LNCAP (cell line): ENCODE measurements at regions not wholly inside any gene's neighbourhood (a gene's known extent, or its start where the extent isn't known, plus 50 kb on each side); places are given as distances from the start of the nearest gene placed in this dataset.

Experiments used
- TF ChIP-seq, protein P1 (sequence below): fragments of 450-650 bp; IDR thresholded peaks from 2 replicates; pipeline ENCODE4 v1.5.1; 2017; ENCODE audit warnings: mild to moderate bottlenecking

DNA sequence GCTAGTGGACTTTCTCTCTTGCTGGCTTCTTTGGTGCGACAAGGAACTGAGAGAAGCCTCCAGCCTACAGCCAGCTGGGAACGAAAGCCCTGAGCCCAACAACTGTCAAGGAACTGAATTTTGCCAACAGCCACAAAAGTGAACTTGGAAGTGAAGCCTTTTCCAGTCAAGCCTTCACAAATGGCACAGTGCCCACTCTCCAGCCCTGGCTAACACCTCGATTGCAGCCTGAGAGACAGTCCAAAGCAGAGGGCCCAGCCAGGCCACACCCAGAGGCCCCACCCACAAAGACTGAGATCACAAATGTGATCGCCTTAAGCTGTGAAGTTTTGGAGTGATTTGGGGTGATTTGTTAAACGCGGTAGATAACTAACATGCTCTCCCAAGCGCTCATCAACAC, 244.6 kb upstream of the SDK2 start:
- TF ChIP-seq, protein P1, sequence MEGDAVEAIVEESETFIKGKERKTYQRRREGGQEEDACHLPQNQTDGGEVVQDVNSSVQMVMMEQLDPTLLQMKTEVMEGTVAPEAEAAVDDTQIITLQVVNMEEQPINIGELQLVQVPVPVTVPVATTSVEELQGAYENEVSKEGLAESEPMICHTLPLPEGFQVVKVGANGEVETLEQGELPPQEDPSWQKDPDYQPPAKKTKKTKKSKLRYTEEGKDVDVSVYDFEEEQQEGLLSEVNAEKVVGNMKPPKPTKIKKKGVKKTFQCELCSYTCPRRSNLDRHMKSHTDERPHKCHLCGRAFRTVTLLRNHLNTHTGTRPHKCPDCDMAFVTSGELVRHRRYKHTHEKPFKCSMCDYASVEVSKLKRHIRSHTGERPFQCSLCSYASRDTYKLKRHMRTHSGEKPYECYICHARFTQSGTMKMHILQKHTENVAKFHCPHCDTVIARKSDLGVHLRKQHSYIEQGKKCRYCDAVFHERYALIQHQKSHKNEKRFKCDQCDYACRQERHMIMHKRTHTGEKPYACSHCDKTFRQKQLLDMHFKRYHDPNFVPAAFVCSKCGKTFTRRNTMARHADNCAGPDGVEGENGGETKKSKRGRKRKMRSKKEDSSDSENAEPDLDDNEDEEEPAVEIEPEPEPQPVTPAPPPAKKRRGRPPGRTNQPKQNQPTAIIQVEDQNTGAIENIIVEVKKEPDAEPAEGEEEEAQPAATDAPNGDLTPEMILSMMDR, result no peak

DNA sequence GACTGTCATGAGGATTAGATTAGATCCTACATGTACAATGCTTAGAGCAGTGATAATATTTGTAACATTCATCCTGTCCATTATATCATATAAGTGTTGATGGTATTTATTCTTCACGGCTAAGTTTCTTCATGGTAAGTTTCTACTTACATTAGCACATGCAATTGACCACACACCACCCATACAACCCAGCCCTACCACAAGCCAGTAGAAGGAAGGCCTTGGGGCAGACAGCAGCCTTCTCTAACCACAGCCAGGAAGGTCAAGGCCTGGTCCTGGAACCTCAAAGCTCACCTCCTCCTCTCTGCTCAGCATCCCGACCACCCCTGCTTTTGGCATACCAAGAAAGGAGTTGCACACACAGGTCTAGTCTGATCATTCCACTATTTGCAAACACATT, 245.2 kb upstream of the SDK2 start:
- TF ChIP-seq, protein P1, result no peak

DNA sequence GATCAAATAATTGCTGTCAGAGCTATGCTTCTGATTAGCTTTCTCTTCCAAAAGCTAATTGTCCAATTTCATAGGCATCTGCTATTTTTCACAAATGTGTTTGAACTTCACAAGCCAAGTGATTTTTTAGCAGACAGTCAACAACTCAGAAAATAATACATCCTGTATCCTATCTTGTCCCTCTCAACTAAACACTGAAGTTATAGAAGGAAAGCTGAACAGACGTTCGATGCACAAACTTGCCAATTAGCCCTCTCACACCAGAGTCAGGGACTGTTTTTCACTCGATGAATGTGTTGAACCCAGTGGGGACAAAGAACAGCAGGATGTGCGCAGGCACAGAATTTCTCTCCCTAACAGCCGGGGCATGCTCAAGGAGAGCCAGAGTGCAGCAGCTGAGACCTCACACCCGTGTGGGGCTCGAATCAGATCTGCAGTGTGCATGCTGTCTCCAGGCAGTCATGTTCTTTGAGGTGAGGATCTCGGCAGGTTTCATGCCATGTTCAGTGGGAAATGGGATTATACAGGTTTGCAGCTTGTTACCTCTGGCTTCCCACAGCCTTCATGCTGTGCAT, 246.7 kb upstream of the SDK2 start:
- TF ChIP-seq, protein P1, result no peak

DNA sequence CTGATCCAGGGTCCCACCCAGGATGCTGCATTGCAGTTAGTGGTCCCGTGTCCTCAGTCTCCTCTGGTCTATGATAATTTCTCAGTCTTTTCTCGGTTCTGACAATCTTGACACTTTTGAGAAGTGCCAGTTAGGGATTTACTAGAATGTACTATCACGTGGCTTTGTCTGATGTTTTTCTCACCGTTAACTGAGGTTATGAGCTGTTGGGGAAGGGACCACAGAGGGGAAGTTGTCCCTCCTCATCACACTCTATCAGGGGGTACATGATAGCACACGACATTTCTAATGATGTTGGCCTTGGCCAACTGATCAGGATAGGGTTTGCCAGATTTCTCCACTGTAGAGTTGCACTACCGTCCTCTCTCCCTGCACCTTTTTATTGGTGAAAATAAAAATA, 250.9 kb upstream of the SDK2 start:
- TF ChIP-seq, protein P1, result no peak

DNA sequence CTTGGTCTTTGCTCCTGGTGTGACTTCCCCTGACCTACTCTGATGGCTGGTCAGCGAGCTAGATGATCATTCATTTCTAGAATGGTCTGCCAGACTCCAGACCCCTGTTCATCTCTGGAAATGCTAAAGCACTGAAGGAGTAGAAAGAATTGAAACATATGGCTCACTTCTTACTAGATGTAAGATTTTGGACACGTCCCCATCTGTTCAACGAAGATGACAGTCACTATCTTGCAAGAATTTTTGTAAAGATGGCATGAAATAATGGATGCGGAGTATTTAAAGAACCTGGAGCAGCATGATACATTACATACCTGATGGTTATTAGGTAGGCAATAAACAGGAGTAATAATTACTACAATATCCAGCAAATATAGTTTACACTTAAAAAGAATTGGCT, 252.7 kb upstream of the SDK2 start:
- TF ChIP-seq, protein P1, result no peak

DNA sequence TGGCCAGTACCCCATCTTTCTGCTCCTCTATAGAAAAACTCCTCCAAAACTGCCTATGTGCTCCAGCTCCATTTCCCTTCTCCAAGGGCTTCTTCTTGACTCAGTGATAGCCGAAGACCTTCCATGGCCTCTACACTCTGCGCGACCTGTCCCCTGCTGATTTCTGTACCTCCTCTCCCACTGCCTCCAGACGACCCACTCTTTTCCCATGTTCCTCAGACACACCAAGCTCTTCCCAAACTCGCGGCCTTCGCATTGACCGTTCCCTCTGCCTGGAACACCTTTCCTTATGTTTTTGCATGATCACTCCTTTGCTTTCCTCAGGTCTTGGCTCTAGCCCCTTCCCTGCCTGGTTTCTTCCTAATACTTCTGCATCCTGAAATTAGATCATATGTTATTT, 255.6 kb upstream of the SDK2 start:
- TF ChIP-seq, protein P1, result no peak

DNA sequence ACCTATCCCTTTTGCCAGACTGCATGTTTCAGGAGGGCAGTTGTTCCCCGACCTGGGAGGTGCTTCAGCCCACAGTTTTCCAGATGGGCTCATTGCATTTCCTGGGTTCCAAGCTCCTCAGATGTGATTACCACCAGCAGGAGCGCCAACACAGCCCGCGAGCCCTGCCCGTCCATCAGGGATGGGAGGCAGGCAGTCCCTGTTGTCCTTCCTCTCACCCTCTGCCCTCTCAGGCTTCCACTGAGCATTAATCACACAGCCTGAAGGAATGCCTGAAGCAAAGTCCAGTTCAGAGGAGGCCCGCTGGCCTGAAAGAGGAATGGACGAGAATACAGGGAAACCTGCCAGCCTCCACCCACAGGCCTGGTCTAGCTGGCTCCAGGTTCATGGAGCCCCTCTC, 256.3 kb upstream of the SDK2 start:
- TF ChIP-seq, protein P1, result no peak

DNA sequence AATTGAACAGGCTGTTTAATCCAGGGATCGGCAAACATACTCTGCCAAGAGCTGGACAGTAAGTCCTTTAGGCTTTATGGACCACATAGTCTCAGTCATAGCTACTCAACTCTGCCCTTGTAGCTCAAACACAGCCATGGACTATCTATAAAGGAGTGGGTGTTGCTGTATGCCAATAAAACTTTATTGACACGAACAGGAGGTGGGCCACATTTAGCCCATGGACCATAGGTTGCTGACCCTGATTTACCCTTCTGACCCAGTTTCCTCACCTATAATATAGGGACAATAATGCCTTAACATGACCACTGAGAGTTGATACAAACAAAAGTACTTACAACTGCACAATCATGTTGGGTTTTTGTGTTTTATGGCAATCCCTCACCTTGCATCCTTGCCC, 257.0 kb upstream of the SDK2 start:
- TF ChIP-seq, protein P1, result no peak
